CD4-positive, alpha-beta memory T cell (primary cell): ENCODE measurements at regions not wholly inside any gene's neighbourhood (a gene's known extent, or its start where the extent isn't known, plus 50 kb on each side); places are given as distances from the start of the nearest gene placed in this dataset.

Experiments used
- CTCF ChIA-PET: fragments of 350-600 bp; sonication (Branson Sonifier 250); formaldehyde crosslinking; loops from one replicate; lab custom pipeline; 2021; ENCODE audit warnings: inconsistent platforms; ENCODE audit not compliant: partially characterized antibody; lab: Charles Lee
- POLR2A ChIA-PET: fragments of 350-600 bp; sonication (Branson Sonifier 250); formaldehyde crosslinking; loops from one replicate; lab custom pipeline; 2021; ENCODE audit not compliant: partially characterized antibody; lab: Charles Lee
- DNase-seq, 5 donors: peaks; one replicate each; pipeline versions ENCODE4 v3.0.0 to v3.0.0-alpha.2; 2020 to 2022; ENCODE audit warnings: mixed read lengths in 1 of 5
- H3K27ac ChIP-seq: one replicate; pipeline ENCODE4 v1.7.0; 2013; ENCODE audit warnings: low read depth, low read length
- H3K27me3 ChIP-seq: 2 replicates; pipeline ENCODE4 v1.7.0; 2013; ENCODE audit warnings: mild to moderate bottlenecking, low read length, moderate library complexity; ENCODE audit not compliant: insufficient read depth
- H3K36me3 ChIP-seq: 2 replicates; pipeline ENCODE4 v1.7.0; 2013; ENCODE audit warnings: mild to moderate bottlenecking, low read length, moderate library complexity; ENCODE audit not compliant: insufficient read depth
- H3K4me1 ChIP-seq: 2 replicates; pipeline ENCODE4 v1.7.0; 2013; ENCODE audit warnings: mild to moderate bottlenecking, low read length, moderate library complexity; ENCODE audit not compliant: insufficient read depth
- H3K4me3 ChIP-seq, 2 donors: one replicate each; pipeline ENCODE4 v1.7.0; 2013; ENCODE audit warnings: low read length in 2 of 2, mild to moderate bottlenecking in 1 of 2
- H3K9me3 ChIP-seq, 2 donors: one replicate each; pipeline ENCODE4 v1.7.0; 2013; ENCODE audit warnings: low read length in 2 of 2, control low read depth in 1 of 2; ENCODE audit not compliant: control insufficient read depth in 1 of 2
- H3K27ac Mint-ChIP-seq, 7 donors: one replicate each; pipeline ENCODE4 v1.8.0; 2020 to 2021; ENCODE audit warnings: mixed read lengths in 7 of 7, mild to moderate bottlenecking in 6 of 7, inconsistent platforms in 3 of 7, moderate library complexity in 3 of 7
- H3K27me3 Mint-ChIP-seq, 2 donors: one replicate each; pipeline ENCODE4 v1.8.0; 2020 to 2021; ENCODE audit warnings: mixed read lengths in 2 of 2
- H3K36me3 Mint-ChIP-seq, 2 donors: one replicate each; pipeline ENCODE4 v1.8.0; 2020 to 2021; ENCODE audit warnings: mixed read lengths in 2 of 2, inconsistent platforms in 1 of 2, mild to moderate bottlenecking in 1 of 2
- H3K4me1 Mint-ChIP-seq, 4 donors: one replicate each; pipeline ENCODE4 v1.8.0; 2020 to 2021; ENCODE audit warnings: mixed read lengths in 4 of 4, mild to moderate bottlenecking in 1 of 4
- H3K4me3 Mint-ChIP-seq, 8 donors: one replicate each; pipeline ENCODE4 v1.8.0; 2020 to 2021; ENCODE audit warnings: mixed read lengths in 8 of 8, mild to moderate bottlenecking in 7 of 8, moderate library complexity in 6 of 8, inconsistent platforms in 3 of 8
- H3K9me3 Mint-ChIP-seq, 8 donors: one replicate each; pipeline ENCODE4 v1.8.0; 2020 to 2021; ENCODE audit warnings: mixed read lengths in 8 of 8, mild to moderate bottlenecking in 5 of 8, inconsistent platforms in 3 of 8, moderate library complexity in 1 of 8
- intact Hi-C: fragments of 100-400 bp; cut with micrococcal nuclease; formaldehyde crosslinking; loops from one replicate; pipeline ENCODE4 v1.15.1; 2023

DNA sequence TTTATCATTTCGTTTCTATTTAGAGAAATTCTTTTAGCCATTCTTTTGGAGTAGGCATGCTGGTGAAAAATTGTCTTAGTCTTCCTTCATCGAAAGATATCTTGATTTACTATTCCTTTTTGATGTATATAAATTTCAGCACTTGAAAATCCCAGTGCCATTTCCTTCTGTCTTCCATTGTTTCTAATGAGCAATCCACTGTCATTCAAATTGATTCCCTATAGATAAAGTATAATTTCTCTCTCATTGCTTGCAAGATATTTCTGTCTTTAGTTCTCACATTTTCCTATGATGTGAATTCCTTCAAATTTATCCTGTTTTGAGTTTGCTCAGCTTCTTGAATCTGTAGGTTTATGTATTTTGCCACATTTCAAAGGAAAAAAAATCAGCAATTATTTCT, 251.1 kb upstream of the CHD6 start:
- Histone ChIP-seq H3K9me3 (no peaks in the 10 kb centered on the region), H3K4me3 (no peak overlapping the region), H3K27ac (no peak overlapping the region), H3K27me3 (no peaks in the 10 kb centered on the region), H3K4me1 (no peaks in the 10 kb centered on the region), H3K36me3 (no peaks in the 10 kb centered on the region)
- POLR2A ChIA-PET, result no interaction called here
- Mint-ChIP-seq H3K27ac (no peak overlapping the region), H3K36me3 (no peaks in the 10 kb centered on the region), H3K4me3 (no peak overlapping the region), H3K4me1 (no peaks in the 10 kb centered on the region), H3K27me3 (peaks cover 0 to 2% of the 10 kb centered on the region in 2 donors), H3K9me3 (peaks cover 0 to 19% (median 12%) of the 10 kb centered on the region in 8 donors)
- CTCF ChIA-PET, result no interaction called here
- intact Hi-C loops, result no loop called here
- no peak for DNase-seq

DNA sequence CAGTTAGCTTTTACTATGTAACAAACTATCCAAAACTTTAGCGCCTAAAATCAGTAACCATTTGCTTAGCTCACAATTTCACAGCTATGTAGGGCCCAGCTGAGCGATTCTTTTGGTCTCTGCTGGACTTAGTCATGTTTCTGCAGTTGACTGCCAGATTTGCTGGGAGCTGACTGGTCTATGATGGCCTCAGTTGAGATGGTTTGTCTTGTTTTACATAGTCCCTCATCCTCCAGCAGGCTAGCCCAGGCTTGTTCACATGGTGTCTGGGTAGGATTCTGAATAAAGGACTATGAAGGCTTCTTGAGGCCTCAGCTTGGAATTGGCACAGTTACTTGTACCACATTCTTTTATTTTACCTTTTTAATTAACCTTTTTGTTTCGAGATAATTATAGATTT, 247.8 kb upstream of the CHD6 start:
- H3K27ac ChIP-seq, result no peak overlapping the region
- ChIA-PET CTCF (no interaction called here), POLR2A (no interaction called here)
- no peaks in the 10 kb centered on the region for H3K27me3 ChIP-seq
- no peaks in the 10 kb centered on the region for H3K4me1 Mint-ChIP-seq
- intact Hi-C loops, result no loop called here
- H3K4me1 ChIP-seq, result no peaks in the 10 kb centered on the region
- H3K36me3 Mint-ChIP-seq, result no peaks in the 10 kb centered on the region
- no peak overlapping the region for H3K4me3 ChIP-seq
- H3K9me3 Mint-ChIP-seq, result peaks cover 0 to 16% (median 10%) of the 10 kb centered on the region in 8 donors
- H3K27me3 Mint-ChIP-seq, result no peaks in the 10 kb centered on the region
- H3K4me3 Mint-ChIP-seq, result no peak overlapping the region
- H3K36me3 ChIP-seq, result no peaks in the 10 kb centered on the region
- H3K27ac Mint-ChIP-seq, result no peak overlapping the region
- no peaks in the 10 kb centered on the region for H3K9me3 ChIP-seq
- no peak for DNase-seq

DNA sequence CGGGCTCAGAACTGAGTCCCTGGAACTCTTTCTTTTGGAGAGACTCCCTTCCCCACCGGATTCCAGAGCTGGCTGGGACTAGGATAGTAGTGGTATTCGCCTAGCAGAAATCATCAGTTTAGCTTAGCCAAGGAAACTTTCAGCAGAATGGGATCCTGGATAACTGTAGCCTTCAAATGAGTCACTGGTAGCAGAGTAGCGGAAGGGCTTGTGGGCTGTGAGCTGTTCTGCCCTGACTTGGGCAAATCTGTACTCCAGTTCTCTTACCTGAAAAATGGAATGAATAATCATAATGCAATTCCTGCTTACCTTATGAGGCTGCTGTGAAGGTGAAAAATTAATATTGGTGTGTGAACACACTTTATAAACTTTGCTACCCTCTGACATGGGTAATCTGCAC, 244.3 kb upstream of the CHD6 start:
- Mint-ChIP-seq H3K27me3 (no peaks in the 10 kb centered on the region), H3K36me3 (no peaks in the 10 kb centered on the region), H3K4me3 (no peak overlapping the region), H3K27ac (no peak overlapping the region), H3K4me1 (no peaks in the 10 kb centered on the region), H3K9me3 (peaks cover 0 to 12% (median 5%) of the 10 kb centered on the region in 8 donors)
- DNase-seq, result no peak
- no peaks in the 10 kb centered on the region for H3K9me3 ChIP-seq
- no peak overlapping the region for H3K4me3 ChIP-seq
- intact Hi-C loops, result no loop called here
- no peaks in the 10 kb centered on the region for H3K4me1 ChIP-seq
- no peaks in the 10 kb centered on the region for H3K36me3 ChIP-seq
- ChIA-PET POLR2A (no interaction called here), CTCF (no interaction called here)
- no peaks in the 10 kb centered on the region for H3K27me3 ChIP-seq
- no peak overlapping the region for H3K27ac ChIP-seq

DNA sequence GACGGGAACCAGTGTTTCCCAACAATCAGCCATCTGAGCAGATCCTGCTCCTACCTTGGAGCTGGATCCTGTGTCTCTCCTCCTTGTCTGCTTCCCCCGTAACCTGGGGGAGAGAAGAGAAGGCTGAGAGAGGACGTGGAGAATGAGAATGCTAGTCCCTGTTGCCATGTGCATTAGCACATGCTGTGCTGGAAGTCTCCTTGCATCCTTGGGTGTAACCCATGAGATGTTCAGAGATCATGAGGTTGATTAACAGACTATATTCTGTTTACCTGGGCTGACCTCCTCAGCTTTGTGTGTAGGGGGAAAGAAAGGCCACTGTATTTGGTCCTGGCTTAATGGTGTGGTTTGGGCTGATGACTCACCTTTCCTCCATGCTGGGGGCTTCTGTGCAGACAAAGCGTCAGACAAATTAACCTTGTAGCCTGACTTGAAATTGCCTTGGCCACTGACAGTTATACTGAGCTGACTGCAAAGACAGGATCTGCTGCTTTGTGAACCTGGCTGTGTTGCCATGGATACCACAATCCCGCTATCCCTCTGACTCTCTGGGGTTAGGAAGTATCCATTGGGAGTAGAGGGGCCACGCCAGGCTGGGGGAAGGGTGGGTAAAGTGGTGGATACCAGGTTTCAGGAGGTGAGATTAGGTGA, 243.7 kb upstream of the CHD6 start:
- Mint-ChIP-seq H3K27ac (no peak overlapping the region), H3K27me3 (no peaks in the 10 kb centered on the region), H3K4me1 (no peaks in the 10 kb centered on the region), H3K36me3 (no peaks in the 10 kb centered on the region), H3K9me3 (peaks cover 0 to 12% (median 4%) of the 10 kb centered on the region in 8 donors), H3K4me3 (no peak overlapping the region)
- Histone ChIP-seq H3K4me3 (no peak overlapping the region), H3K4me1 (no peaks in the 10 kb centered on the region), H3K36me3 (no peaks in the 10 kb centered on the region), H3K27ac (no peak overlapping the region), H3K27me3 (no peaks in the 10 kb centered on the region), H3K9me3 (no peaks in the 10 kb centered on the region)
- intact Hi-C loops, result no loop called here
- DNase-seq, result no peak
- ChIA-PET CTCF (no interaction called here), POLR2A (no interaction called here)

GRCh38 chr20:41854765-41855164, 236.6 kb upstream of the CHD6 start:
- Mint-ChIP-seq H3K36me3 (no peaks in the 10 kb centered on the region), H3K27me3 (peaks cover 1 to 10% of the 10 kb centered on the region in 2 donors), H3K9me3 (peaks cover 0 to 15% (median 2%) of the 10 kb centered on the region in 8 donors), H3K4me3 (no peak overlapping the region), H3K27ac (no peak overlapping the region), H3K4me1 (no peaks in the 10 kb centered on the region)
- no peaks in the 10 kb centered on the region for H3K27me3 ChIP-seq
- DNase-seq, result no peak
- H3K36me3 ChIP-seq, result no peaks in the 10 kb centered on the region
- no peaks in the 10 kb centered on the region for H3K9me3 ChIP-seq
- no peaks in the 10 kb centered on the region for H3K4me1 ChIP-seq
- ChIA-PET CTCF (no interaction called here), POLR2A (no interaction called here)
- H3K4me3 ChIP-seq, result no peak overlapping the region
- H3K27ac ChIP-seq, result no peak overlapping the region
- intact Hi-C loops, result no loop called here

DNA sequence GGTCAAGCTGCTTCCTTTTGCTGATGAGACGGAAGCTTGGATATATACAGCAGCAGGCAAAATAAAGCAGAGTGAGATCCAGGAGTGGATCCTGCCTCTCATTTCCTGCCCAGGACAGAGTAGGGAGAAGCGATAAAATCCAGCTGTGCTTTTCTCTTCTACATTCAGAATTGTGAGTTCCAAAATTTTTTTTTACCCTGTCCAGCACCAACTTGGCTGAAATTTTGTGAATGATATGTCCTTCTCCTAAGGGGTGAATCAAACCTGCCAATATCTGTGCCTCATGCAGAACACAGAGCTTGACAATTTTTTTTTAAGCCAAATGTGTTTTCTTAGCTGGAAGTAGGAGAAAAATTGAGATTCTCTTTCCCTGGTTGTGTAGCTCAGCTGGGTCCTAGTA, 235.6 kb upstream of the CHD6 start:
- Histone ChIP-seq H3K4me1 (no peaks in the 10 kb centered on the region), H3K4me3 (no peak overlapping the region), H3K9me3 (no peaks in the 10 kb centered on the region), H3K27ac (no peak overlapping the region), H3K36me3 (no peaks in the 10 kb centered on the region), H3K27me3 (no peaks in the 10 kb centered on the region)
- no peak overlapping the region for H3K27ac Mint-ChIP-seq
- ChIA-PET CTCF (no interaction called here), POLR2A (no interaction called here)
- no peaks in the 10 kb centered on the region for H3K4me1 Mint-ChIP-seq
- DNase-seq, result no peak
- H3K36me3 Mint-ChIP-seq, result no peaks in the 10 kb centered on the region
- H3K4me3 Mint-ChIP-seq, result no peak overlapping the region
- peaks cover 1 to 10% of the 10 kb centered on the region in 2 donors for H3K27me3 Mint-ChIP-seq
- intact Hi-C loops, result no loop called here
- H3K9me3 Mint-ChIP-seq, result peaks cover 0 to 15% (median 2%) of the 10 kb centered on the region in 8 donors

DNA sequence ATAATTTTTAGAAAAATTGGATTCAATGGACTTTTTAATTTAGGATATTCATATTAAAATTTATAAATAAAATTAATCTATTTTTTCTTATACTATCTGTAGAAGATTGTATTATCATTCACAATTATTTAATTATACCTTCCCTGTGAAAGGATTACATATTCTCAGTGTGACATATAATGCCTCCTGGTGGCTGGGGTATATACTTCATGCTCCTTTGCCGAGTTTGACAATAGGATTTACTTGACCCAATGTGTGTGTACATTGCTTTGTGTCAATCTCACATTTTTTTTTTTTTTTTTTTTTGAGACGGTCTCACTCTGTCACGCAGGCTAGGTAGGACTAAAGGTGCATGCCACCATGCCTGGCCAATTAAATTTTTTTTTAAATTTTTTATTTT, 230.0 kb upstream of the CHD6 start:
- no peaks in the 10 kb centered on the region for H3K36me3 ChIP-seq
- no peaks in the 10 kb centered on the region for H3K36me3 Mint-ChIP-seq
- H3K9me3 Mint-ChIP-seq, result no peaks in the 10 kb centered on the region
- POLR2A ChIA-PET, result no interaction called here
- no peaks in the 10 kb centered on the region for H3K27me3 ChIP-seq
- H3K4me3 Mint-ChIP-seq, result no peak overlapping the region
- intact Hi-C loops, result no loop called here
- H3K9me3 ChIP-seq, result no peaks in the 10 kb centered on the region
- DNase-seq, result no peak
- H3K4me1 ChIP-seq, result no peaks in the 10 kb centered on the region
- CTCF ChIA-PET, result no interaction called here
- H3K27ac ChIP-seq, result no peak overlapping the region
- H3K4me3 ChIP-seq, result no peak overlapping the region
- H3K27ac Mint-ChIP-seq, result no peak overlapping the region
- H3K27me3 Mint-ChIP-seq, result peaks cover 0 to 4% of the 10 kb centered on the region in 2 donors
- no peaks in the 10 kb centered on the region for H3K4me1 Mint-ChIP-seq
